ENCODE measurements at regions not wholly inside any gene's neighbourhood (a gene's known extent, or its start where the extent isn't known, plus 50 kb on each side); places are given as distances from the start of the nearest gene placed in this dataset.

DNA sequence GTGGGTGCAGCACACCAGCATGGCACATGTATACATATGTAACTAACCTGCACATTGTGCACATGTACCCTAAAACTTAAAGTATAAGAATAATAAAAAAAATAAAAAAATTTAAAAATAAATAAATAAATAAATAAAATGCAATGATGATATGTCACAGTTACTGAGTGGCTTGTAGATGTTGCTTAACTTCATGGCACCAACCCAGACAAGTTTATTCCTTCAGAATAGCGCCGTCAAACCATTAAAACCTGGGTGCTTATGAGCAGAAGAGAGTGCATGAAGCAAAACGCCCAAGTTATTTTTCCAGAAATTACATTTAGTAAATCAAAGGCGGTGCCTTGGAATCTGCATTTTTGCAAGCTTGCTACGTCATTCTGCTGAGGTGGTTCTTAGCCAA, 417.9 kb downstream of the AEBP2 start:
- Histone ChIP-seq H3K79me2 (ENCODE audit: control insufficient read depth, insufficient read depth, low read length) (no peaks in the 10 kb centered on the region), H3K27me3 (ENCODE audit: control insufficient read depth, insufficient read depth, low read length) (no peaks in the 10 kb centered on the region), H3K9ac (ENCODE audit: insufficient read depth, low read length) (no peak overlapping the region), H3K36me3 (ENCODE audit: control insufficient read depth, insufficient read depth, low read length) (no peaks in the 10 kb centered on the region), H3K4me2 (ENCODE audit: extremely low read depth, insufficient read depth, low read length) (no peak overlapping the region), H2AFZ (ENCODE audit: low read length) (no peak overlapping the region), H3K4me1 (ENCODE audit: control insufficient read depth, extremely low read depth, insufficient read depth, low read length) (peaks cover 2% of the 10 kb centered on the region), H3K4me3 (replicated peaks in 1 of 4; ENCODE audit: control extremely low read depth in 1 of 4, insufficient read depth in 1 of 4, low read depth in 3 of 4, low read length in 4 of 4) (no peak overlapping the region), H3K27ac (ENCODE audit: insufficient read depth, low read length) (no peak overlapping the region), H3K9me3 (ENCODE audit: control insufficient read depth, insufficient read depth, low read depth, low read length) (no peaks in the 10 kb centered on the region), H4K20me1 (ENCODE audit: control insufficient read depth, extremely low read depth, insufficient read depth, low read length) (no peaks in the 10 kb centered on the region)
- no peak for DNase-seq (ENCODE audit: low read depth in 2 of 2)
- TF ChIP-seq, protein P1, sequence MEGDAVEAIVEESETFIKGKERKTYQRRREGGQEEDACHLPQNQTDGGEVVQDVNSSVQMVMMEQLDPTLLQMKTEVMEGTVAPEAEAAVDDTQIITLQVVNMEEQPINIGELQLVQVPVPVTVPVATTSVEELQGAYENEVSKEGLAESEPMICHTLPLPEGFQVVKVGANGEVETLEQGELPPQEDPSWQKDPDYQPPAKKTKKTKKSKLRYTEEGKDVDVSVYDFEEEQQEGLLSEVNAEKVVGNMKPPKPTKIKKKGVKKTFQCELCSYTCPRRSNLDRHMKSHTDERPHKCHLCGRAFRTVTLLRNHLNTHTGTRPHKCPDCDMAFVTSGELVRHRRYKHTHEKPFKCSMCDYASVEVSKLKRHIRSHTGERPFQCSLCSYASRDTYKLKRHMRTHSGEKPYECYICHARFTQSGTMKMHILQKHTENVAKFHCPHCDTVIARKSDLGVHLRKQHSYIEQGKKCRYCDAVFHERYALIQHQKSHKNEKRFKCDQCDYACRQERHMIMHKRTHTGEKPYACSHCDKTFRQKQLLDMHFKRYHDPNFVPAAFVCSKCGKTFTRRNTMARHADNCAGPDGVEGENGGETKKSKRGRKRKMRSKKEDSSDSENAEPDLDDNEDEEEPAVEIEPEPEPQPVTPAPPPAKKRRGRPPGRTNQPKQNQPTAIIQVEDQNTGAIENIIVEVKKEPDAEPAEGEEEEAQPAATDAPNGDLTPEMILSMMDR (conservative IDR thresholded peaks at IDR 0.05 in 1 of 2, IDR thresholded peaks at IDR 0.05 in 1 of 2; ENCODE audit: low read depth in 1 of 2, low read length in 2 of 2): no peak
- no peak for TF ChIP-seq EZH2 (IDR thresholded peaks at IDR 0.05; ENCODE audit: low read length, missing control alignments)

DNA sequence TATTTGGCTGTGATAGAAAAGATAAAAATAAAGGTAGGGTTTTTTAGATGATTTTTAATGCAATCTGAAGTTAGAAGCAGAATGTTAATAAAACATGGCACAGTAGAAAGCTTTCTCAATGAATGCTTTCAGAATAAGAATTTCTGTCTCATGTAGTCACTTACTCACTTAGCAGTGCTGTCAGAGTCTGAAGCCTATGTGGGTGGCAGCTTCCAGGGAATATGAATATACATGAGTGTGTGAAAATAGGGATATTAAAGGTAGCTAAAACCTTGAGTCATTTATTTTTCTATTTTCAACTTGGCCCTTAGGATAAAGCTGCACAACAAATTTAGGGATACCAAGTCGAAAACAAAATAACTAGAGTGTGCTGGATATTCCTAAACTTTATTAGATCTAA, 427.9 kb downstream of the AEBP2 start:
- TF ChIP-seq, protein P1 (conservative IDR thresholded peaks at IDR 0.05 in 1 of 2, IDR thresholded peaks at IDR 0.05 in 1 of 2; ENCODE audit: low read depth in 1 of 2, low read length in 2 of 2): no peak
- no peak for TF ChIP-seq EZH2 (IDR thresholded peaks at IDR 0.05; ENCODE audit: low read length, missing control alignments)

DNA sequence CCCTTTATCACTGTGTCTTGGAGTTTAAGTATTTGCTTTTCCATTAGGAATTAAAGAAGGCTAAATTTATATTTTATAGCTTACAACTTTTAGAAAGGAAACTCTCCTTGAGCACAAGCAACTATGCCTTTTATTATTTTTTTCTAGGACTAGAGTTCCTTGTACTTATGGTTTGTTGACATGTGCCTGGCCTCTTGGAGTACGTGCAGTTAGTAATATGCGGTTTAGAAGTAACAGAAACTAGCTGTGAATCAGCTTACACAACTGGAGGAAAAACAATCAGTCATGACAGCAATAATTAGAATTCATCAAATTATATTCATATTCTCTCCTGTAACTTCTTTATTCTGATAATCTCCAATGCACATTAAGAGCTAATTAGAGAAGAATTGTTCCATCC, 428.7 kb downstream of the AEBP2 start:
- Histone ChIP-seq H3K4me3 (replicated peaks in 1 of 4; ENCODE audit: control extremely low read depth in 1 of 4, insufficient read depth in 1 of 4, low read depth in 3 of 4, low read length in 4 of 4) (no peak overlapping the region), H4K20me1 (ENCODE audit: control insufficient read depth, extremely low read depth, insufficient read depth, low read length) (no peaks in the 10 kb centered on the region), H3K36me3 (ENCODE audit: control insufficient read depth, insufficient read depth, low read length) (no peaks in the 10 kb centered on the region), H3K79me2 (ENCODE audit: control insufficient read depth, insufficient read depth, low read length) (no peaks in the 10 kb centered on the region), H3K4me1 (ENCODE audit: control insufficient read depth, extremely low read depth, insufficient read depth, low read length) (no peaks in the 10 kb centered on the region), H3K9me3 (ENCODE audit: control insufficient read depth, insufficient read depth, low read depth, low read length) (no peaks in the 10 kb centered on the region), H3K9ac (ENCODE audit: insufficient read depth, low read length) (no peak overlapping the region), H3K27ac (ENCODE audit: insufficient read depth, low read length) (no peak overlapping the region), H3K4me2 (ENCODE audit: extremely low read depth, insufficient read depth, low read length) (no peak overlapping the region), H3K27me3 (ENCODE audit: control insufficient read depth, insufficient read depth, low read length) (no peaks in the 10 kb centered on the region), H2AFZ (ENCODE audit: low read length) (no peak overlapping the region)
- no peak for DNase-seq (ENCODE audit: low read depth in 2 of 2)
- TF ChIP-seq, protein P1 (conservative IDR thresholded peaks at IDR 0.05 in 1 of 2, IDR thresholded peaks at IDR 0.05 in 1 of 2; ENCODE audit: low read depth in 1 of 2, low read length in 2 of 2): no peak
- TF ChIP-seq EZH2 (IDR thresholded peaks at IDR 0.05; ENCODE audit: low read length, missing control alignments): no peak

More for the DNA sequence above, 427.9 kb downstream of the AEBP2 start:
- H3K79me2 ChIP-seq (ENCODE audit: control insufficient read depth, insufficient read depth, low read length): no peaks in the 10 kb centered on the region
- no peak overlapping the region for H3K4me2 ChIP-seq (ENCODE audit: extremely low read depth, insufficient read depth, low read length)
- no peaks in the 10 kb centered on the region for H3K9me3 ChIP-seq (ENCODE audit: control insufficient read depth, insufficient read depth, low read depth, low read length)
- no peaks in the 10 kb centered on the region for H4K20me1 ChIP-seq (ENCODE audit: control insufficient read depth, extremely low read depth, insufficient read depth, low read length)
- no peaks in the 10 kb centered on the region for H3K36me3 ChIP-seq (ENCODE audit: control insufficient read depth, insufficient read depth, low read length)
- H3K27ac ChIP-seq (ENCODE audit: insufficient read depth, low read length): no peak overlapping the region
- peak in 1 of 2 donors; percentile 50 for DNase-seq (ENCODE audit: low read depth in 2 of 2)
- H3K4me3 ChIP-seq (replicated peaks in 1 of 4; ENCODE audit: control extremely low read depth in 1 of 4, insufficient read depth in 1 of 4, low read depth in 3 of 4, low read length in 4 of 4): no peak overlapping the region
- H3K4me1 ChIP-seq (ENCODE audit: control insufficient read depth, extremely low read depth, insufficient read depth, low read length): no peaks in the 10 kb centered on the region
- no peak overlapping the region for H2AFZ ChIP-seq (ENCODE audit: low read length)
- H3K9ac ChIP-seq (ENCODE audit: insufficient read depth, low read length): no peak overlapping the region
- H3K27me3 ChIP-seq (ENCODE audit: control insufficient read depth, insufficient read depth, low read length): no peaks in the 10 kb centered on the region

Data from fibroblast of lung (primary cell).